ENCODE measurements at regions not wholly inside any gene's neighbourhood (a gene's known extent, or its start where the extent isn't known, plus 50 kb on each side); places are given as distances from the start of the nearest gene placed in this dataset.

DNA sequence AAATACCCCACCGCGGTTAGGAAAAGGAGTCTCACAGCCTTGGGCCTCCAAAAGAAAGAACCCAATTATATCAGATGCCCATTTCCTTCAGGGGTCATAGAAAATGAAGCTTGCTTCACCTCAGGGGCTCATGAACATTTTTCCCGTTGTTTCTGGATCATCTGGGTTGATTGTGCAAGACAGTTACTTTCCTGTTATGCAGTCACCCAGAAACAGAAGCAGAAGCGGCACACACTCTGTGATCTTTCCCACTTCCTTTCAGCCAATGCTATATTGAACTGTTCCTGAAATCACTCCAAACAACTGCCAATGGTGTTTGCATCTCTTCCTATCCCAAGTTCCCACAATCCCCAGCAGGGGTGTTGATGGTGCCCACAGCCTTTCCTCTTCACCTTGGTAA lies 295.6 kb upstream of the RASGRP1 start:
- H3K9me3 Mint-ChIP-seq = no peaks in the 10 kb centered on the region
- H3K4me1 Mint-ChIP-seq = peaks cover 9% of the 10 kb centered on the region
- no peak for DNase-seq
- peaks cover 7% of the 10 kb centered on the region for H3K27me3 Mint-ChIP-seq (ENCODE audit: low read depth, poor library complexity)
- H3K36me3 Mint-ChIP-seq (ENCODE audit: low read depth) = no peaks in the 10 kb centered on the region
- H3K27ac Mint-ChIP-seq = no peak overlapping the region
- TF ChIP-seq, protein P1, sequence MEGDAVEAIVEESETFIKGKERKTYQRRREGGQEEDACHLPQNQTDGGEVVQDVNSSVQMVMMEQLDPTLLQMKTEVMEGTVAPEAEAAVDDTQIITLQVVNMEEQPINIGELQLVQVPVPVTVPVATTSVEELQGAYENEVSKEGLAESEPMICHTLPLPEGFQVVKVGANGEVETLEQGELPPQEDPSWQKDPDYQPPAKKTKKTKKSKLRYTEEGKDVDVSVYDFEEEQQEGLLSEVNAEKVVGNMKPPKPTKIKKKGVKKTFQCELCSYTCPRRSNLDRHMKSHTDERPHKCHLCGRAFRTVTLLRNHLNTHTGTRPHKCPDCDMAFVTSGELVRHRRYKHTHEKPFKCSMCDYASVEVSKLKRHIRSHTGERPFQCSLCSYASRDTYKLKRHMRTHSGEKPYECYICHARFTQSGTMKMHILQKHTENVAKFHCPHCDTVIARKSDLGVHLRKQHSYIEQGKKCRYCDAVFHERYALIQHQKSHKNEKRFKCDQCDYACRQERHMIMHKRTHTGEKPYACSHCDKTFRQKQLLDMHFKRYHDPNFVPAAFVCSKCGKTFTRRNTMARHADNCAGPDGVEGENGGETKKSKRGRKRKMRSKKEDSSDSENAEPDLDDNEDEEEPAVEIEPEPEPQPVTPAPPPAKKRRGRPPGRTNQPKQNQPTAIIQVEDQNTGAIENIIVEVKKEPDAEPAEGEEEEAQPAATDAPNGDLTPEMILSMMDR (IDR thresholded peaks at IDR 0.05) = no peak
- H3K4me3 Mint-ChIP-seq = no peak overlapping the region

DNA sequence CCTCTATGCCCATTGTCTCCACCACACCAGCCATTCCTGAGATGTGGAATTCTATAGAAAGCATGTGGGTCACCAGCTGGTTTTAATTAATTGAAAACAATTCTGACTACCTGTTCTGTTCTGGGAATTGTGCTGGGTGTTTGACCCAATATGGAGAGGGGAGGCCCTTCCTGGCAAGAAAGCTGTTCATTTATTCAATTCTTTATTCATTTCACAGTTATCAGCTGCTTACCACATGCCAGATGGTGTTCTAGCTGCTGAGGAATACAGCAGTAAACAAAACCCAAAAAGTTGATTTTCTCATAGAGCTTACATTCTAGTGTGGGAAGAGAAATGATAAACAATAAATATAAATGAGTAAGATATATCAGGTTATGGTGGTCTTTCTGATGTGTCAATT lies 296.1 kb upstream of the RASGRP1 start:
- Mint-ChIP-seq H3K27ac (no peak overlapping the region), H3K4me1 (peaks cover 9% of the 10 kb centered on the region), H3K9me3 (no peaks in the 10 kb centered on the region), H3K36me3 (ENCODE audit: low read depth) (no peaks in the 10 kb centered on the region), H3K4me3 (no peak overlapping the region), H3K27me3 (ENCODE audit: low read depth, poor library complexity) (peaks cover 7% of the 10 kb centered on the region)
- TF ChIP-seq, protein P1 (IDR thresholded peaks at IDR 0.05) = no peak
- DNase-seq = no peak

DNA sequence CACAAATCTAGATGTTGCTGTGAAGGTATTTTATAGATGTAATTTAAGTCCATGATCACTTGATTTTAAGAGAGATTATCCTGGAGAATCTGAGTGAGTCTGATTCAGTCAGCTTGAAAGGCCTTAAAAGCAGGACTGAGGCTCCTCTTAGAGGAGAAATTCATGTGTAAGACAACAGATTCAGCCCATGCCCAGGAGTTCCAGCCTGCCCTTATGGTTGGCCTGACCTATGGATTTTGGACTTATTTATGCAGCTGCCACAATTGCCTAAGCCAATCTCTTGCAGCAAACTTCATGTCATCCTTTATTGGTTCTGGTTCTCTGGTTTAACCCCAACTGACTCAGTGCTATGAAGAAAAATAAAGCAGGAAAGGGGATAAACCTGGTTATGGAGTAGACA lies 296.5 kb upstream of the RASGRP1 start:
- DNase-seq = no peak
- Mint-ChIP-seq H3K36me3 (ENCODE audit: low read depth) (no peaks in the 10 kb centered on the region), H3K4me1 (peaks cover 9% of the 10 kb centered on the region), H3K27me3 (ENCODE audit: low read depth, poor library complexity) (peaks cover 10% of the 10 kb centered on the region), H3K4me3 (no peak overlapping the region), H3K27ac (no peak overlapping the region), H3K9me3 (no peaks in the 10 kb centered on the region)
- TF ChIP-seq, protein P1 (IDR thresholded peaks at IDR 0.05) = no peak

DNA sequence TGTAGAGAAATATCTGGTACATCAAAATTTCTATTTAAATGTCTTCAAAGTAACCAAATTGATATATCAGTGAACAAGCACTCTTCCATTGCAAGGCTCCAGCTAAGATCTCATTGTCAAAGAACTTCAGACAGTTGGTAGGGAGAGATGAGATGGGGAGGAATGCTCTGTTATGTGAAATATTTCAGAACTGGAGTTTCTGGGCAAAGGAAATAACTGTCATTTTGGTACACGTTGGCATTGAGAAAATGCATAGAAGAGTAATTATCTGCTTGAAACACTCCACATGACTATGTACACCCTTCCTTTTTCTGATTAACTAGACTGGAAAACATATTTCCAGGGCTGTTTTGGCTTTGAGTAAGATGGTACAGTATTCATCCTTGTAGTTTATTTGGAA lies 297.5 kb upstream of the RASGRP1 start:
- Mint-ChIP-seq H3K27ac (no peak overlapping the region), H3K4me3 (no peak overlapping the region), H3K9me3 (no peaks in the 10 kb centered on the region), H3K36me3 (ENCODE audit: low read depth) (no peaks in the 10 kb centered on the region), H3K27me3 (ENCODE audit: low read depth, poor library complexity) (peaks cover 9% of the 10 kb centered on the region), H3K4me1 (peaks cover 9% of the 10 kb centered on the region)
- TF ChIP-seq, protein P1 (IDR thresholded peaks at IDR 0.05) = no peak
- no peak for DNase-seq

DNA sequence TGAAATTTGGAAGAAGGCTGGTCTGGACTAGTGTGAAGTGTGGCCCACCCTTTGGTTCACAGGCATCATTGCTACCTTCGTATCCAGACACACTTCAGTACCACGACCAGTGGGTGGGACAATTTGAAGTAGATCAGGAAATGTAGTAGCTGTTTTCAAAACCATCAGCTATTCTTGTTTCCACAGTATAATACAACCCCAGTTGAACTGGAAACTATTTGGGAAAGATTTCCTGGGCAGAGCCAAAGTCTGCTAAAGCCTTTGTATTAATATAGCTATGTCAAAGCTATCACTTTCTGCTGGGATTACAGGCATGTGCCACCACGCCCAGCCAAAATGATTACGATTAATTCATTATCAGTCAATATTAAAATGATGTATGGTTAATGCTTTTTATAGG lies 298.8 kb upstream of the RASGRP1 start:
- Mint-ChIP-seq H3K27me3 (ENCODE audit: low read depth, poor library complexity) (peaks cover 9% of the 10 kb centered on the region), H3K4me1 (peaks cover 9% of the 10 kb centered on the region), H3K9me3 (no peaks in the 10 kb centered on the region), H3K4me3 (no peak overlapping the region), H3K36me3 (ENCODE audit: low read depth) (no peaks in the 10 kb centered on the region), H3K27ac (no peak overlapping the region)
- DNase-seq = no peak
- TF ChIP-seq, protein P1 (IDR thresholded peaks at IDR 0.05) = no peak

DNA sequence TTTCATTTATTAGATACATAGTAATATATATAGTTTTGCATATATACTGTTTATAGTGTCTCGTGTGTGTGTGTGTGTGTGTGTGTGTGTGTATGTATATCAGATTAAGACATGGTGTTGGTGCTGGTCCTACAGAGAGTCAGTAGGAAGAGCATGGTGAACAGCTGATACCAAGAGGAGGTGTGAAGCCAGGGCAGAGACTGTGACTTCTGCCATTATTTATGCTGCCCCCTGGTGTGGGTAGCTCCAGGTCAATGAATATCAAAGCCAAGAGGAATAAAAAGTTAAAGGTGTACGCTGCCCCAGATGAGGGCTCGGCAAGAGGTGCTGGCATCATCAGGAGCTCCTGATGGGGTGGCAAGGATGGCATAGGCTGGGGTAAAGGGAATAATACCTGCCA lies 299.5 kb upstream of the RASGRP1 start:
- no peak for DNase-seq
- TF ChIP-seq, protein P1 (IDR thresholded peaks at IDR 0.05) = no peak
- no peak overlapping the region for H3K4me3 Mint-ChIP-seq
- no peaks in the 10 kb centered on the region for H3K36me3 Mint-ChIP-seq (ENCODE audit: low read depth)
- H3K4me1 Mint-ChIP-seq = peaks cover 9% of the 10 kb centered on the region
- no peaks in the 10 kb centered on the region for H3K9me3 Mint-ChIP-seq
- no peak overlapping the region for H3K27ac Mint-ChIP-seq
- H3K27me3 Mint-ChIP-seq (ENCODE audit: low read depth, poor library complexity) = peaks cover 9% of the 10 kb centered on the region

Data from nephron progenitor cell (in vitro differentiated cells).